ENCODE measurements at regions not wholly inside any gene's neighbourhood (a gene's known extent, or its start where the extent isn't known, plus 50 kb on each side); places are given as distances from the start of the nearest gene placed in this dataset.

GRCh38 chr2:8550481-8550880 is 131.4 kb upstream of the ID2 start:
- intact Hi-C loops (cut with DNase I), result no loop called here
- Histone ChIP-seq H3K4me1 (no peaks in the 10 kb centered on the region), H3K9me3 (no peaks in the 10 kb centered on the region), H3K36me3 (no peaks in the 10 kb centered on the region), H3K27me3 (no peaks in the 10 kb centered on the region), H3K27ac (no peak overlapping the region), H3K4me3 (no peak overlapping the region)
- no peak for ATAC-seq
- no peak for FAIRE-seq
- peak in 3 of 6 donors; percentile 10 to 36 (median 26) for DNase-seq
- WGBS, 2 donors, result 86 to 97% methylated on average over 10 of the region's 10 CpGs
- TF ChIP-seq CTCF (IDR thresholded peaks at IDR 0.05), result no peak

GRCh38 chr2:8550937-8551621 is 130.8 kb upstream of the ID2 start:
- H3K4me3 ChIP-seq, result no peak overlapping the region
- WGBS, 2 donors, result 84 to 87% methylated on average over 14 of the region's 14 CpGs
- ATAC-seq, result no peak
- no peak for TF ChIP-seq CTCF (IDR thresholded peaks at IDR 0.05)
- H3K27me3 ChIP-seq, result no peaks in the 10 kb centered on the region
- no peaks in the 10 kb centered on the region for H3K36me3 ChIP-seq
- no peaks in the 10 kb centered on the region for H3K4me1 ChIP-seq
- peak in 2 of 6 donors; percentile 14 to 31 for DNase-seq
- H3K9me3 ChIP-seq, result no peaks in the 10 kb centered on the region
- intact Hi-C loops (cut with DNase I), result no loop called here
- no peak for FAIRE-seq
- H3K27ac ChIP-seq, result no peak overlapping the region

GRCh38 chr2:8551622-8552074 is 130.2 kb upstream of the ID2 start:
- ATAC-seq (no peak), FAIRE-seq (no peak), DNase-seq (peak in 2 of 6 donors; percentile 9 to 27)
- H3K4me3 ChIP-seq, result no peak overlapping the region
- TF ChIP-seq CTCF (IDR thresholded peaks at IDR 0.05), result no peak
- H3K4me1 ChIP-seq, result no peaks in the 10 kb centered on the region
- no peaks in the 10 kb centered on the region for H3K9me3 ChIP-seq
- H3K27me3 ChIP-seq, result no peaks in the 10 kb centered on the region
- intact Hi-C loops (cut with DNase I), result no loop called here
- no peaks in the 10 kb centered on the region for H3K36me3 ChIP-seq
- no peak overlapping the region for H3K27ac ChIP-seq
- 82 to 87% methylated on average over 8 of the region's 8 CpGs for WGBS, 2 donors

- Histone ChIP-seq H3K27me3 (no peaks in the 10 kb centered on the region), H3K4me3 (no peak overlapping the region), H3K36me3 (no peaks in the 10 kb centered on the region), H3K27ac (no peak overlapping the region), H3K4me1 (no peaks in the 10 kb centered on the region), H3K9me3 (no peaks in the 10 kb centered on the region)
- DNase-seq (peak in 3 of 6 donors; percentile 10 to 43 (median 15)), ATAC-seq (no peak), FAIRE-seq (no peak)
- TF ChIP-seq CTCF (IDR thresholded peaks at IDR 0.05), result no peak
- intact Hi-C loops (cut with DNase I), result no loop called here
- WGBS, 2 donors, result 93 to 97% methylated on average over 17 of the region's 17 CpGs
Measured at GRCh38 chr2:8552293-8552801, 129.5 kb upstream of the ID2 start.

- FAIRE-seq (no peak), DNase-seq (no peak), ATAC-seq (no peak)
- H3K9me3 ChIP-seq, result no peaks in the 10 kb centered on the region
- no peaks in the 10 kb centered on the region for H3K4me1 ChIP-seq
- intact Hi-C loops (cut with DNase I), result no loop called here
- 53 to 62% methylated on average over 4 of the region's 4 CpGs for WGBS, 2 donors
- H3K4me3 ChIP-seq, result no peak overlapping the region
- H3K27ac ChIP-seq, result no peak overlapping the region
- no peak for TF ChIP-seq CTCF (IDR thresholded peaks at IDR 0.05)
- no peaks in the 10 kb centered on the region for H3K27me3 ChIP-seq
- no peaks in the 10 kb centered on the region for H3K36me3 ChIP-seq
Measured at GRCh38 chr2:8553643-8554042, 128.2 kb upstream of the ID2 start.
